ENCODE measurements at regions not wholly inside any gene's neighbourhood (a gene's known extent, or its start where the extent isn't known, plus 50 kb on each side); places are given as distances from the start of the nearest gene placed in this dataset.

GRCh38 chr6:22658183-22658582, 88.8 kb downstream of the HDGFL1 start:
- no peak for TF ChIP-seq POLR2A (IDR thresholded peaks at IDR 0.05)
- TF ChIP-seq, protein P1, sequence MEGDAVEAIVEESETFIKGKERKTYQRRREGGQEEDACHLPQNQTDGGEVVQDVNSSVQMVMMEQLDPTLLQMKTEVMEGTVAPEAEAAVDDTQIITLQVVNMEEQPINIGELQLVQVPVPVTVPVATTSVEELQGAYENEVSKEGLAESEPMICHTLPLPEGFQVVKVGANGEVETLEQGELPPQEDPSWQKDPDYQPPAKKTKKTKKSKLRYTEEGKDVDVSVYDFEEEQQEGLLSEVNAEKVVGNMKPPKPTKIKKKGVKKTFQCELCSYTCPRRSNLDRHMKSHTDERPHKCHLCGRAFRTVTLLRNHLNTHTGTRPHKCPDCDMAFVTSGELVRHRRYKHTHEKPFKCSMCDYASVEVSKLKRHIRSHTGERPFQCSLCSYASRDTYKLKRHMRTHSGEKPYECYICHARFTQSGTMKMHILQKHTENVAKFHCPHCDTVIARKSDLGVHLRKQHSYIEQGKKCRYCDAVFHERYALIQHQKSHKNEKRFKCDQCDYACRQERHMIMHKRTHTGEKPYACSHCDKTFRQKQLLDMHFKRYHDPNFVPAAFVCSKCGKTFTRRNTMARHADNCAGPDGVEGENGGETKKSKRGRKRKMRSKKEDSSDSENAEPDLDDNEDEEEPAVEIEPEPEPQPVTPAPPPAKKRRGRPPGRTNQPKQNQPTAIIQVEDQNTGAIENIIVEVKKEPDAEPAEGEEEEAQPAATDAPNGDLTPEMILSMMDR (IDR thresholded peaks at IDR 0.05) = no peak
